Inferior parietal cortex (tissue), 1 donor: ENCODE measurements at regions not wholly inside any gene's neighbourhood (a gene's known extent, or its start where the extent isn't known, plus 50 kb on each side); places are given as distances from the start of the nearest gene placed in this dataset.

Experiments
- DNase-seq: peaks from one replicate; pipeline ENCODE4 v3.0.0-alpha.2; 2016; ENCODE audit errors: extremely low spot score

- DNase-seq, result no peak
These were observed 1715.0 kb upstream of the FLRT2 start for GRCh38 chr14:83814896-83815295.

GRCh38 chr14:83816761-83817160, 1713.2 kb upstream of the FLRT2 start:
- no peak for DNase-seq

- DNase-seq, result no peak
These were observed 1704.1 kb upstream of the FLRT2 start for GRCh38 chr14:83825843-83826242.

- no peak for DNase-seq
These were observed 1703.1 kb upstream of the FLRT2 start for GRCh38 chr14:83826838-83827237.

- no peak for DNase-seq
These were observed 1702.6 kb upstream of the FLRT2 start for GRCh38 chr14:83827383-83827782.

- no peak for DNase-seq
These were observed 1701.5 kb upstream of the FLRT2 start for GRCh38 chr14:83828406-83828805.

GRCh38 chr14:83830316-83830715, 1699.6 kb upstream of the FLRT2 start:
- no peak for DNase-seq

GRCh38 chr14:83838226-83838625, 1691.7 kb upstream of the FLRT2 start:
- DNase-seq, result no peak

- DNase-seq, result no peak
These were observed 1687.4 kb upstream of the FLRT2 start for GRCh38 chr14:83842547-83842946.

- no peak for DNase-seq
These were observed 1682.8 kb upstream of the FLRT2 start for GRCh38 chr14:83847102-83847501.

GRCh38 chr14:83850092-83850491, 1679.9 kb upstream of the FLRT2 start:
- no peak for DNase-seq

- no peak for DNase-seq
These were observed 1673.6 kb upstream of the FLRT2 start for GRCh38 chr14:83856334-83856733.

- DNase-seq, result no peak
These were observed 1669.3 kb upstream of the FLRT2 start for GRCh38 chr14:83860631-83861155.

GRCh38 chr14:83863042-83863774, 1666.7 kb upstream of the FLRT2 start:
- DNase-seq, result no peak

- no peak for DNase-seq
These were observed 1665.8 kb upstream of the FLRT2 start for GRCh38 chr14:83864106-83864505.

GRCh38 chr14:83867566-83868225, 1662.2 kb upstream of the FLRT2 start:
- DNase-seq, result no peak

- DNase-seq, result no peak
These were observed 1659.2 kb upstream of the FLRT2 start for GRCh38 chr14:83870546-83871270.

- no peak for DNase-seq
These were observed 1656.3 kb upstream of the FLRT2 start for GRCh38 chr14:83873669-83874068.

- DNase-seq, result no peak
These were observed 1655.3 kb upstream of the FLRT2 start for GRCh38 chr14:83874662-83875061.

GRCh38 chr14:83883732-83884131, 1646.2 kb upstream of the FLRT2 start:
- DNase-seq, result no peak

- DNase-seq, result no peak
These were observed 1644.1 kb upstream of the FLRT2 start for GRCh38 chr14:83885837-83886293.

- DNase-seq, result no peak
These were observed 1642.1 kb upstream of the FLRT2 start for GRCh38 chr14:83887866-83888265.
